ENCODE measurements at regions not wholly inside any gene's neighbourhood (a gene's known extent, or its start where the extent isn't known, plus 50 kb on each side); places are given as distances from the start of the nearest gene placed in this dataset.
A peak's percentile ranks its signal among the peaks of the same experiment; 100 is the strongest.

GRCh38 chr6:48747471-48747870, 636.5 kb upstream of the PTCHD4 start:
- in situ Hi-C loops (cut with HindIII; ENCODE audit: low sequenced_read_pairs): no loop called here
- no peak overlapping the region for H3K4me3 ChIP-seq (ENCODE audit: low read depth, low read length)
- no peak for DNase-seq (ENCODE audit: low read depth, low spot score)
- no peak for TF ChIP-seq CTCF (IDR thresholded peaks at IDR 0.05; ENCODE audit: low read depth, low read length)

DNA sequence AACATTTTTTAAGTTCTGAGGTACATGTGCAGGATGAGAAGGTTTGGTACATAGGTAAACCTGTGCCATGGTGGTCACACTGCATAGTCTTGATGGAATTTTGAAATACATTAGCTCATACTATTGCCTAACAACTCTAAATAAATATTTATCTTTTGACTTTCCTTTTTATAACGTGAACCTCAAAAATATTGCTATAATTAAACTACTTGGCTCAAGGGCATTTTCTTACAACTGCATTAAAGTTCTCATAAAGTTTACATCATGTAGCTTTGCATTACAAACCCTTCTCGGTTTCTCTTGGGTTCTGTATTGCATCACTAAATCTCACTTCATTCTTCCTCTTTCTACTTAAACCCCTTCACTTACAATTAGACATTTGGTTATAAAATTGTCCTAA, 636.0 kb upstream of the PTCHD4 start:
- no peak overlapping the region for H3K4me3 ChIP-seq (ENCODE audit: low read depth, low read length)
- DNase-seq (ENCODE audit: low read depth, low spot score): no peak
- no peak for TF ChIP-seq CTCF (IDR thresholded peaks at IDR 0.05; ENCODE audit: low read depth, low read length)
- in situ Hi-C loops (cut with HindIII; ENCODE audit: low sequenced_read_pairs): no loop called here

DNA sequence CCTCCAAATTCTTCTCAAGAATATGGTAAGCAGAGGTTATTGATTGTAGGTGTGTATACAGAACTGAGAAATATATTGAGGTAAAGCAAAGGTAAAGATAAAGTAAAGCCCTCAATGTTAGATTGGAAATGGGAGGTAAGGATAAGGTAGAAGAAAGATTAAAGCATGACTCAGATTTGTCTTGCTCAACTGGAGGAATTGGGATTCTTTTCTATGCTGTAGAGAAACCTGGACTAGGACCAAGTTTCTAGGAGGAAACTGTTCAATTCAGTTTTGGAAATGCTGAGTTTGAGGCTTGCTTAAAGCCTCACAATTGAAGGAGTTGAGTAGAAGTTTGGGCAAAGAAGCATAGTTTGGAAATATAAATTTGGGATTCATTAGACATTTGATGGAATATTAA, 634.0 kb upstream of the PTCHD4 start:
- in situ Hi-C loops (cut with HindIII; ENCODE audit: low sequenced_read_pairs): no loop called here
- TF ChIP-seq CTCF (IDR thresholded peaks at IDR 0.05; ENCODE audit: low read depth, low read length): no peak
- H3K4me3 ChIP-seq (ENCODE audit: low read depth, low read length): no peak overlapping the region
- peak; percentile 6 for DNase-seq (ENCODE audit: low read depth, low spot score)

GRCh38 chr6:48743738-48744137, 632.7 kb upstream of the PTCHD4 start:
- no peak overlapping the region for H3K4me3 ChIP-seq (ENCODE audit: low read depth, low read length)
- TF ChIP-seq CTCF (IDR thresholded peaks at IDR 0.05; ENCODE audit: low read depth, low read length): no peak
- no peak for DNase-seq (ENCODE audit: low read depth, low spot score)
- in situ Hi-C loops (cut with HindIII; ENCODE audit: low sequenced_read_pairs): no loop called here

GRCh38 chr6:48736501-48737206, 625.7 kb upstream of the PTCHD4 start:
- H3K4me3 ChIP-seq (ENCODE audit: low read depth, low read length): no peak overlapping the region
- peak; percentile 81 for DNase-seq (ENCODE audit: low read depth, low spot score)
- in situ Hi-C loops (cut with HindIII; ENCODE audit: low sequenced_read_pairs): no loop called here
- TF ChIP-seq CTCF (IDR thresholded peaks at IDR 0.05; ENCODE audit: low read depth, low read length): no peak

DNA sequence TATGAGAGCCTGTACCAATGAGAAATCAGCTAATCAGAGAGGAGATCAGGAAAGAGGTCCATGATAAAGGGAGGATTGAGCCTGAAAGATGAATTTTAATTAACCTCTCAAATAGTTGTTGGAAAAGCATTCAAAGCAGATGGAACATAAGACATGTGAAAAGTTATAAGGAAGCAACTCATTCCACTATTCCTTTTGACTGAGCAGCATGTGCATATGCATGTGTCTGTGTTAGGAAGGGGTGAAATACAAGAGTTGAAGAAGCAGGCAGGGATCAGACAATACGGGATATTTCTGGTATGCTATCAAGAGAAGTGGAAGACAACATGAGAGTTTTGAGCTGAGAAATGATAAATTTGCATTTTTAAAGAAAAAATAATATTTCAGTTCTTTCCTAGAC, 624.8 kb upstream of the PTCHD4 start:
- TF ChIP-seq CTCF (IDR thresholded peaks at IDR 0.05; ENCODE audit: low read depth, low read length): no peak
- H3K4me3 ChIP-seq (ENCODE audit: low read depth, low read length): no peak overlapping the region
- in situ Hi-C loops (cut with HindIII; ENCODE audit: low sequenced_read_pairs): no loop called here
- no peak for DNase-seq (ENCODE audit: low read depth, low spot score)

Measured in astrocyte of the spinal cord (primary cell).